ENCODE measurements at regions not wholly inside any gene's neighbourhood (a gene's known extent, or its start where the extent isn't known, plus 50 kb on each side); places are given as distances from the start of the nearest gene placed in this dataset.

DNA sequence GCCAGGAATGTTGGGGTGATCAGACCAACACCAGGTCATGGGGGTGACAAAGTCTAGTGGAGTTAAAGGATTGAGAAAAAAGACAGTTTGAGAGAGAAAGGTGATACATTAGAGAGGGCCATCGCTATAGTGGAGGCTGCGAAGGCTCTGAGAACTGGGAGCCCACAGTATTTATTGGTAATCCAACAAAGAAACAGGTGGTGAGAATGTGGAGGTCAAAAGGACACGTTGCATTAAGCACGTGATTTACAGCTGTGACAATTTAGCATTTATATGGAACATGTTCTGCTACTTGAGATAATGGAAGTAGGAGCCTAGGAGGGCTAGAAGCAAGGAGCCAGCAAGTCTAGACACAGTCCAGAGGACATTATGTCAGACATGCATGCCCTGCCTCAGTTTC, 2086.5 kb upstream of the C9orf72 start:
- TF ChIP-seq, protein P1, sequence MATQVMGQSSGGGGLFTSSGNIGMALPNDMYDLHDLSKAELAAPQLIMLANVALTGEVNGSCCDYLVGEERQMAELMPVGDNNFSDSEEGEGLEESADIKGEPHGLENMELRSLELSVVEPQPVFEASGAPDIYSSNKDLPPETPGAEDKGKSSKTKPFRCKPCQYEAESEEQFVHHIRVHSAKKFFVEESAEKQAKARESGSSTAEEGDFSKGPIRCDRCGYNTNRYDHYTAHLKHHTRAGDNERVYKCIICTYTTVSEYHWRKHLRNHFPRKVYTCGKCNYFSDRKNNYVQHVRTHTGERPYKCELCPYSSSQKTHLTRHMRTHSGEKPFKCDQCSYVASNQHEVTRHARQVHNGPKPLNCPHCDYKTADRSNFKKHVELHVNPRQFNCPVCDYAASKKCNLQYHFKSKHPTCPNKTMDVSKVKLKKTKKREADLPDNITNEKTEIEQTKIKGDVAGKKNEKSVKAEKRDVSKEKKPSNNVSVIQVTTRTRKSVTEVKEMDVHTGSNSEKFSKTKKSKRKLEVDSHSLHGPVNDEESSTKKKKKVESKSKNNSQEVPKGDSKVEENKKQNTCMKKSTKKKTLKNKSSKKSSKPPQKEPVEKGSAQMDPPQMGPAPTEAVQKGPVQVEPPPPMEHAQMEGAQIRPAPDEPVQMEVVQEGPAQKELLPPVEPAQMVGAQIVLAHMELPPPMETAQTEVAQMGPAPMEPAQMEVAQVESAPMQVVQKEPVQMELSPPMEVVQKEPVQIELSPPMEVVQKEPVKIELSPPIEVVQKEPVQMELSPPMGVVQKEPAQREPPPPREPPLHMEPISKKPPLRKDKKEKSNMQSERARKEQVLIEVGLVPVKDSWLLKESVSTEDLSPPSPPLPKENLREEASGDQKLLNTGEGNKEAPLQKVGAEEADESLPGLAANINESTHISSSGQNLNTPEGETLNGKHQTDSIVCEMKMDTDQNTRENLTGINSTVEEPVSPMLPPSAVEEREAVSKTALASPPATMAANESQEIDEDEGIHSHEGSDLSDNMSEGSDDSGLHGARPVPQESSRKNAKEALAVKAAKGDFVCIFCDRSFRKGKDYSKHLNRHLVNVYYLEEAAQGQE (IDR thresholded peaks at IDR 0.05; ENCODE audit: insufficient read depth in 1 of 2, low read depth in 2 of 2, low read length in 1 of 2): no peak
- TF ChIP-seq, protein P2, sequence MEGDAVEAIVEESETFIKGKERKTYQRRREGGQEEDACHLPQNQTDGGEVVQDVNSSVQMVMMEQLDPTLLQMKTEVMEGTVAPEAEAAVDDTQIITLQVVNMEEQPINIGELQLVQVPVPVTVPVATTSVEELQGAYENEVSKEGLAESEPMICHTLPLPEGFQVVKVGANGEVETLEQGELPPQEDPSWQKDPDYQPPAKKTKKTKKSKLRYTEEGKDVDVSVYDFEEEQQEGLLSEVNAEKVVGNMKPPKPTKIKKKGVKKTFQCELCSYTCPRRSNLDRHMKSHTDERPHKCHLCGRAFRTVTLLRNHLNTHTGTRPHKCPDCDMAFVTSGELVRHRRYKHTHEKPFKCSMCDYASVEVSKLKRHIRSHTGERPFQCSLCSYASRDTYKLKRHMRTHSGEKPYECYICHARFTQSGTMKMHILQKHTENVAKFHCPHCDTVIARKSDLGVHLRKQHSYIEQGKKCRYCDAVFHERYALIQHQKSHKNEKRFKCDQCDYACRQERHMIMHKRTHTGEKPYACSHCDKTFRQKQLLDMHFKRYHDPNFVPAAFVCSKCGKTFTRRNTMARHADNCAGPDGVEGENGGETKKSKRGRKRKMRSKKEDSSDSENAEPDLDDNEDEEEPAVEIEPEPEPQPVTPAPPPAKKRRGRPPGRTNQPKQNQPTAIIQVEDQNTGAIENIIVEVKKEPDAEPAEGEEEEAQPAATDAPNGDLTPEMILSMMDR (IDR thresholded peaks at IDR 0.05): no peak
- TF ChIP-seq POLR2AphosphoS5 (IDR thresholded peaks at IDR 0.05; ENCODE audit: low read depth, low read length) (no peak), SIN3A (IDR thresholded peaks at IDR 0.05; ENCODE audit: borderline replicate concordance, insufficient read depth, low read depth, low read length) (no peak)
